ENCODE measurements at regions not wholly inside any gene's neighbourhood (a gene's known extent, or its start where the extent isn't known, plus 50 kb on each side); places are given as distances from the start of the nearest gene placed in this dataset.

GRCh38 chr6:167747645-167748044 lies 79.1 kb upstream of the AFDN start:
- H2AFZ ChIP-seq (ENCODE audit: low read depth, low read length), result no peak overlapping the region
- DNase-seq (ENCODE audit: low read depth, low spot score) (no peak), FAIRE-seq (no peak)
- H3K9me1 ChIP-seq (replicated peaks; ENCODE audit: control insufficient read depth, extremely low read depth, insufficient read depth, low read length), result no peaks in the 10 kb centered on the region
- H3K27ac ChIP-seq (ENCODE audit: insufficient read depth, low read depth, low read length), result no peak overlapping the region
- no peaks in the 10 kb centered on the region for H4K20me1 ChIP-seq (replicated peaks; ENCODE audit: control insufficient read depth, extremely low read depth, insufficient read depth, low read length)
- no peaks in the 10 kb centered on the region for H3K9me3 ChIP-seq (replicated peaks; ENCODE audit: control insufficient read depth, insufficient read depth, low read length)
- no peak overlapping the region for H3K4me2 ChIP-seq (ENCODE audit: insufficient read depth, low read length)
- no peaks in the 10 kb centered on the region for H3K27me3 ChIP-seq (ENCODE audit: control insufficient read depth in 2 of 2, insufficient read depth in 2 of 2, low read length in 2 of 2)
- no peak overlapping the region for H3K9ac ChIP-seq (replicated peaks; ENCODE audit: extremely low read depth, insufficient read depth, low read length)
- dilution Hi-C loops (cut with MboI; ENCODE audit: extremely low pct_ligation_motif_present, low sequenced_read_pairs), result no loop called here
- TF ChIP-seq POLR2A (IDR thresholded peaks at IDR 0.05; ENCODE audit: low read depth, low read length) (no peak), POLR2AphosphoS5 (IDR thresholded peaks at IDR 0.05; ENCODE audit: insufficient read depth, low read depth, low read length) (no peak), CTCF (IDR thresholded peaks at IDR 0.05; ENCODE audit: extremely low read depth in 1 of 2, insufficient read depth in 1 of 2, low read depth in 1 of 2, low read length in 2 of 2) (no peak), MYC (IDR thresholded peaks at IDR 0.05; ENCODE audit: low read depth, low read length) (no peak), GATA2 (IDR thresholded peaks at IDR 0.05; ENCODE audit: insufficient read depth, insufficient read length, low read depth, low read length) (no peak), JUN (IDR thresholded peaks at IDR 0.05; ENCODE audit: borderline replicate concordance, insufficient read depth, insufficient read length, low read depth) (no peak), EZH2 (IDR thresholded peaks at IDR 0.05; ENCODE audit: borderline replicate concordance, low read depth, low read length, severe bottlenecking) (no peak), FOS (IDR thresholded peaks at IDR 0.05; ENCODE audit: borderline replicate concordance, insufficient read depth, low read length) (no peak)
- TF ChIP-seq, protein P1, sequence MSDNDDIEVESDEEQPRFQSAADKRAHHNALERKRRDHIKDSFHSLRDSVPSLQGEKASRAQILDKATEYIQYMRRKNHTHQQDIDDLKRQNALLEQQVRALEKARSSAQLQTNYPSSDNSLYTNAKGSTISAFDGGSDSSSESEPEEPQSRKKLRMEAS (IDR thresholded peaks at IDR 0.05; ENCODE audit: insufficient read depth, insufficient read length), result no peak
- no TSS peak for BruUV-seq (replicated peaks)
- intact Hi-C loops (cut with micrococcal nuclease), result no loop called here
- no peak overlapping the region for H3K4me3 ChIP-seq (replicated peaks in 1 of 3; ENCODE audit: insufficient read depth in 1 of 3, low read depth in 1 of 3, low read length in 3 of 3)
- no peaks in the 10 kb centered on the region for H3K79me2 ChIP-seq (ENCODE audit: control insufficient read depth, insufficient read depth, low read length)
- no peaks in the 10 kb centered on the region for H3K36me3 ChIP-seq (ENCODE audit: control insufficient read depth in 2 of 2, extremely low read depth in 1 of 2, insufficient read depth in 2 of 2, low read length in 2 of 2)
- no peaks in the 10 kb centered on the region for H3K4me1 ChIP-seq (ENCODE audit: control insufficient read depth, extremely low read depth, insufficient read depth, low read length)
- POLR2A ChIA-PET, result no interaction called here
- CTCF ChIA-PET, result no interaction called here

All from endothelial cell of umbilical vein (primary cell).